H1 (cell line): ENCODE measurements at regions not wholly inside any gene's neighbourhood (a gene's known extent, or its start where the extent isn't known, plus 50 kb on each side); places are given as distances from the start of the nearest gene placed in this dataset.

Source experiments
- CTCF ChIA-PET: fragments of 300-600 bp; sonication (Branson Sonifier 250); formaldehyde crosslinking; loops from one replicate; lab custom pipeline; 2021; ENCODE audit not compliant: partially characterized antibody; lab: Charles Lee
- POLR2A ChIA-PET: fragments of 300-600 bp; sonication (Branson Sonifier 250); formaldehyde crosslinking; loops from one replicate; lab custom pipeline; 2021; ENCODE audit warnings: inconsistent platforms; ENCODE audit not compliant: partially characterized antibody; lab: Charles Lee
- DNase-seq, 2 experiments: peaks; one replicate each; pipeline versions ENCODE4 v3.0.0 to v3.0.0-alpha.2; 2010 to 2022; ENCODE audit warnings: low spot score in 2 of 2, low read depth in 1 of 2, mixed read lengths in 1 of 2
- FAIRE-seq: peaks from 2 replicates; lab custom pipeline; 2011; peaks lifted over from hg19 to GRCh38; lab: Jason Lieb, UNC
- H2AFZ ChIP-seq: 2 replicates; pipeline ENCODE4 v1.8.1; 2012; ENCODE audit warnings: low read length, inconsistent platforms
- H2AK5ac ChIP-seq: 2 replicates; pipeline ENCODE4 v1.6.1; 2013; ENCODE audit warnings: low read depth, low read length
- H2BK120ac ChIP-seq: replicated peaks from 2 replicates; pipeline ENCODE3; 2013; ENCODE audit warnings: low read depth, low read length, inconsistent platforms
- H2BK12ac ChIP-seq: 2 replicates; pipeline ENCODE4 v1.6.1; 2013; ENCODE audit warnings: low read depth, low read length
- H2BK15ac ChIP-seq: 2 replicates; pipeline ENCODE4 v1.6.1; 2013; ENCODE audit warnings: low read length
- H2BK20ac ChIP-seq: 2 replicates; pipeline ENCODE4 v1.6.1; 2013; ENCODE audit warnings: low read length
- H2BK5ac ChIP-seq: 2 replicates; pipeline ENCODE4 v1.6.1; 2013; ENCODE audit warnings: low read depth, low read length
- H3K14ac ChIP-seq: 2 replicates; pipeline ENCODE4 v1.6.1; 2013; ENCODE audit warnings: inconsistent platforms; ENCODE audit not compliant: insufficient read length
- H3K18ac ChIP-seq: 2 replicates; pipeline ENCODE4 v1.6.1; 2013; ENCODE audit warnings: low read length; ENCODE audit errors: extremely low read depth
- H3K23ac ChIP-seq: 2 replicates; pipeline ENCODE4 v1.6.1; 2013; ENCODE audit warnings: inconsistent platforms; ENCODE audit not compliant: insufficient read length
- H3K23me2 ChIP-seq: 2 replicates; pipeline ENCODE4 v1.6.1; 2013; ENCODE audit warnings: low read depth, low read length
- H3K27ac ChIP-seq: 2 replicates; pipeline ENCODE4 v1.6.1; 2011; ENCODE audit warnings: low read depth, low read length, inconsistent platforms
- H3K27me3 ChIP-seq, 4 experiments: replicated peaks in 1 of 4; 1 replicate in 1 of 4; 2 replicates in 3 of 4; pipeline versions ENCODE4 v1.6.1 to v1.8.1; 2011 to 2013; ENCODE audit warnings: low read length in 3 of 4, mild to moderate bottlenecking in 3 of 4, inconsistent platforms in 2 of 4, mixed read lengths in 2 of 4, moderate library complexity in 1 of 4; ENCODE audit not compliant: control insufficient read depth in 3 of 4, insufficient read depth in 3 of 4; ENCODE audit errors: extremely low read depth in 1 of 4
- H3K36me3 ChIP-seq, 4 experiments: 2 replicates each; pipeline versions ENCODE4 v1.6.1 to v1.8.1; 2011 to 2013; ENCODE audit warnings: mild to moderate bottlenecking in 4 of 4, low read length in 3 of 4, moderate library complexity in 2 of 4, control low read depth in 1 of 4, inconsistent platforms in 1 of 4; ENCODE audit not compliant: insufficient read depth in 4 of 4, control insufficient read depth in 2 of 4
- H3K4ac ChIP-seq: replicated peaks from 2 replicates; pipeline ENCODE3; 2013; ENCODE audit warnings: low read length, low read depth, mixed read lengths, inconsistent platforms; ENCODE audit not compliant: insufficient read length
- H3K4me1 ChIP-seq, 4 experiments: replicated peaks in 1 of 4; 1 replicate in 1 of 4; 2 replicates in 3 of 4; pipeline versions ENCODE4 v1.6.1 to v1.8.1; 2011 to 2013; ENCODE audit warnings: low read length in 3 of 4, inconsistent platforms in 2 of 4, mixed read lengths in 1 of 4; ENCODE audit not compliant: insufficient read depth in 4 of 4, control insufficient read depth in 3 of 4
- H3K4me2 ChIP-seq, 2 experiments: 2 replicates each; pipeline versions ENCODE4 v1.6.1 to v1.8.1; 2011 to 2013; ENCODE audit warnings: low read depth in 2 of 2, low read length in 2 of 2, control low read depth in 1 of 2, inconsistent platforms in 1 of 2, mild to moderate bottlenecking in 1 of 2; ENCODE audit not compliant: insufficient read depth in 1 of 2
- H3K4me3 ChIP-seq, 4 experiments: fragments of 200-600, 300-600 bp in 1 of 4; sonication (generic), shearing (Covaris generic), sonication (Bioruptor Twin) in 1 of 4; 2 replicates each; pipeline versions ENCODE4 v1.5.1 to v1.8.1; 2011 to 2016; ENCODE audit warnings: low read length in 4 of 4, low read depth in 3 of 4, control low read depth in 2 of 4, inconsistent platforms in 2 of 4, mild to moderate bottlenecking in 2 of 4, mixed read lengths in 1 of 4, moderate library complexity in 1 of 4; ENCODE audit not compliant: insufficient read depth in 2 of 4; ENCODE audit errors: extremely low read depth in 1 of 4
- H3K56ac ChIP-seq: replicated peaks from 2 replicates; pipeline ENCODE3; 2013; ENCODE audit warnings: low read depth, mild to moderate bottlenecking, mixed read lengths, low read length, inconsistent platforms; ENCODE audit not compliant: insufficient read length
- H3K79me1 ChIP-seq: 2 replicates; pipeline ENCODE4 v1.6.1; 2013; ENCODE audit warnings: low read depth, low read length, control low read depth
- H3K79me2 ChIP-seq, 2 experiments: 2 replicates each; pipeline versions ENCODE4 v1.6.1 to v1.8.1; 2012 to 2013; ENCODE audit warnings: low read length in 2 of 2, mild to moderate bottlenecking in 2 of 2, inconsistent platforms in 1 of 2; ENCODE audit not compliant: insufficient read depth in 2 of 2, control insufficient read depth in 1 of 2
- H3K9ac ChIP-seq, 4 experiments: replicated peaks in 1 of 4; 1 replicate in 1 of 4; 2 replicates in 3 of 4; pipeline versions ENCODE4 v1.6.1 to v1.8.1; 2011 to 2013; ENCODE audit warnings: low read depth in 3 of 4, low read length in 3 of 4, control low read depth in 2 of 4, mild to moderate bottlenecking in 2 of 4, moderate library complexity in 2 of 4, inconsistent platforms in 1 of 4; ENCODE audit errors: extremely low read depth in 1 of 4
- H3K9me3 ChIP-seq, 2 experiments: 2 replicates each; pipeline versions ENCODE4 v1.6.1 to v1.8.1; 2012 to 2013; ENCODE audit warnings: mild to moderate bottlenecking in 2 of 2, moderate library complexity in 2 of 2, control low read depth in 1 of 2, inconsistent platforms in 1 of 2, low read depth in 1 of 2, low read length in 1 of 2, mixed read lengths in 1 of 2; ENCODE audit not compliant: insufficient read depth in 2 of 2
- H4K20me1 ChIP-seq, 2 experiments: replicated peaks in 1 of 2; 2 replicates each; pipeline versions ENCODE3 to v1.8.1; 2011 to 2013; ENCODE audit warnings: inconsistent platforms in 2 of 2, low read length in 2 of 2, mild to moderate bottlenecking in 1 of 2; ENCODE audit not compliant: insufficient read depth in 2 of 2, control insufficient read depth in 1 of 2
- H4K5ac ChIP-seq: 2 replicates; pipeline ENCODE4 v1.6.1; 2013; ENCODE audit warnings: low read length, low read depth, mixed read lengths, inconsistent platforms; ENCODE audit not compliant: insufficient read length
- H4K8ac ChIP-seq: 2 replicates; pipeline ENCODE4 v1.8.0; 2013; ENCODE audit warnings: mild to moderate bottlenecking, moderate library complexity, low read length, inconsistent platforms; ENCODE audit not compliant: insufficient read depth; ENCODE audit errors: extremely low read depth
- H4K91ac ChIP-seq: replicated peaks from 2 replicates; pipeline ENCODE3; 2013; ENCODE audit warnings: low read length, mixed read lengths, inconsistent platforms; ENCODE audit not compliant: insufficient read length
- HDAC2 ChIP-seq, 2 experiments: fragments of 300-600 bp in 1 of 2; sonication (generic) in 1 of 2; IDR thresholded peaks; 2 replicates each; pipeline ENCODE4 v1.6.1; 2011 to 2012; ENCODE audit warnings: low read depth in 2 of 2, low read length in 2 of 2, mild to moderate bottlenecking in 2 of 2, moderate library complexity in 2 of 2, borderline replicate concordance in 1 of 2, inconsistent platforms in 1 of 2
- MAFK ChIP-seq: IDR thresholded peaks from 2 replicates; pipeline ENCODE4 v1.6.1; 2012; ENCODE audit warnings: low read depth, mild to moderate bottlenecking, improper control_type of control experiment, low read length
- RAD21 ChIP-seq, 2 experiments: IDR thresholded peaks in 1 of 2; conservative IDR thresholded peaks in 1 of 2; 2 replicates each; pipeline ENCODE4 v1.6.1; 2011; ENCODE audit warnings: low read depth in 2 of 2, low read length in 2 of 2, improper control_type of control experiment in 1 of 2, inconsistent platforms in 1 of 2, mild to moderate bottlenecking in 1 of 2, moderate library complexity in 1 of 2
- SRF ChIP-seq: IDR thresholded peaks from 2 replicates; pipeline ENCODE4 v1.6.1; 2011; ENCODE audit warnings: mild to moderate bottlenecking, low read depth, low read length, moderate library complexity
- WGBS, 2 experiments: shearing (Covaris generic) in 1 of 2; methylation state at CpG; one replicate each; pipeline versions ENCODE4 v1.1.6 to v1.1.7; 2013 to 2015; ENCODE audit warnings: low lambda C conversion rate in 2 of 2, mixed read lengths in 2 of 2, inconsistent platforms in 1 of 2, low coverage in 1 of 2, missing lambda C conversion rate in 1 of 2; ENCODE audit not compliant: insufficient replicate concordance in 2 of 2, insufficient coverage in 1 of 2, insufficient read length in 1 of 2; ENCODE audit errors: extremely low coverage in 1 of 2, missing lambda C conversion rate in 1 of 2; 5-methylcytosine and 5-hydroxymethylcytosine counted together
- TF ChIP-seq, protein P1 (sequence below), 3 experiments: IDR thresholded peaks; 1 replicate in 2 of 3; 2 replicates in 1 of 3; pipeline versions ENCODE4 v1.5.1 to v1.6.1; 2011; ENCODE audit warnings: low read length in 3 of 3, mild to moderate bottlenecking in 3 of 3, inconsistent platforms in 2 of 3, low read depth in 1 of 3, moderate library complexity in 1 of 3; ENCODE audit not compliant: insufficient read depth in 1 of 3; ENCODE audit errors: control extremely low read depth in 1 of 3
- TF ChIP-seq, protein P2 (sequence below): IDR thresholded peaks from 2 replicates; pipeline ENCODE4 v1.6.1; 2012; ENCODE audit warnings: inconsistent platforms

DNA sequence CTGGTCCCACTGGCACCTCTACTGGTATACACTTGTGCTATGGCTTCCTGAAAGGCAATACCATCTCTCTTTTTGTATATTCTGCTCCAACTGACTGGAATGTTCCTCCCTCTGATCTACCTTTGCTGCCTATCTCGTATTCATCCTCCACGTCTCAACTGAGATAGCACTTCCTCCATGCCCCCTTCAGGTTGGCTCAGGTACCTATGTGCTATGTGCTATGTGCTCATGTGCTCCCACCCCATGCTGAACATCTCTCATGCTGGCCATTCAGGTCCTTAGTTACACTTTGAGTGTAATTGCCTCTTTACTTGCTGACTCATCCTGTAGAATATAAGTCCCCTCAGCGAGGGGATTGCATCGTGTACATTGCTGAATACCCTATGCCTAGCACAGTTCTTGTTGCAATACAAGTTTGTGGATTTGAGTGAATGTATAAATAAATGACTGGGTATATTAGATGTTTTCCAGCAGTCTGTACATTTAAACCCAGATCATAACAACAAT is 156.9 kb downstream of the SOX2 start:
- H3K23me2 ChIP-seq: no peaks in the 10 kb centered on the region
- H3K36me3 ChIP-seq: no peaks in the 10 kb centered on the region
- H4K20me1 ChIP-seq: no peaks in the 10 kb centered on the region
- H3K79me2 ChIP-seq: no peaks in the 10 kb centered on the region
- H2BK120ac ChIP-seq: peak overlapping the region; percentile 47
- H3K4me1 ChIP-seq: no peaks in the 10 kb centered on the region
- H3K14ac ChIP-seq: no peak overlapping the region
- no peak overlapping the region; the same call in 1 of the 2 replicates for H2BK5ac ChIP-seq
- no peak overlapping the region for H4K8ac ChIP-seq
- CTCF ChIA-PET: interaction anchor here (0.9 to 1.0 kb wide), 3 partner anchors 28 to 356 kb away, joined by 3 to 4 read pairs (median 4); no protein-coding TSS in a partner anchor
- peak overlapping the region; percentile 35; the same call in 1 of the 2 replicates for H2BK20ac ChIP-seq
- H3K4ac ChIP-seq: no peak overlapping the region
- no peak overlapping the region for H3K56ac ChIP-seq
- no peak overlapping the region for H4K91ac ChIP-seq
- 83% methylated on average over 4 of the region's 4 CpGs; no CpG with 5 or more reads in 1 of the 2 experiments for WGBS, 2 experiments
- no peak overlapping the region for H3K4me3 ChIP-seq
- H3K23ac ChIP-seq: no peak overlapping the region
- no peak overlapping the region for H3K27ac ChIP-seq
- H2AFZ ChIP-seq: 0 out of 2 replicates have a peak overlapping the region, but pooled peaks have one; percentile 65
- peak overlapping the region; percentile 43; the same call in 1 of the 2 replicates for H2AK5ac ChIP-seq
- no peaks in the 10 kb centered on the region; a peak in 1 of 4 replicates for H3K9me3 ChIP-seq
- no peak for TF ChIP-seq SRF
- TF ChIP-seq MAFK: no peak
- no peak for TF ChIP-seq HDAC2 (IDR thresholded peaks at IDR 0.05; ENCODE audit: borderline replicate concordance in 1 of 2, low read depth in 2 of 2, low read length in 2 of 2)
- TF ChIP-seq, protein P1, sequence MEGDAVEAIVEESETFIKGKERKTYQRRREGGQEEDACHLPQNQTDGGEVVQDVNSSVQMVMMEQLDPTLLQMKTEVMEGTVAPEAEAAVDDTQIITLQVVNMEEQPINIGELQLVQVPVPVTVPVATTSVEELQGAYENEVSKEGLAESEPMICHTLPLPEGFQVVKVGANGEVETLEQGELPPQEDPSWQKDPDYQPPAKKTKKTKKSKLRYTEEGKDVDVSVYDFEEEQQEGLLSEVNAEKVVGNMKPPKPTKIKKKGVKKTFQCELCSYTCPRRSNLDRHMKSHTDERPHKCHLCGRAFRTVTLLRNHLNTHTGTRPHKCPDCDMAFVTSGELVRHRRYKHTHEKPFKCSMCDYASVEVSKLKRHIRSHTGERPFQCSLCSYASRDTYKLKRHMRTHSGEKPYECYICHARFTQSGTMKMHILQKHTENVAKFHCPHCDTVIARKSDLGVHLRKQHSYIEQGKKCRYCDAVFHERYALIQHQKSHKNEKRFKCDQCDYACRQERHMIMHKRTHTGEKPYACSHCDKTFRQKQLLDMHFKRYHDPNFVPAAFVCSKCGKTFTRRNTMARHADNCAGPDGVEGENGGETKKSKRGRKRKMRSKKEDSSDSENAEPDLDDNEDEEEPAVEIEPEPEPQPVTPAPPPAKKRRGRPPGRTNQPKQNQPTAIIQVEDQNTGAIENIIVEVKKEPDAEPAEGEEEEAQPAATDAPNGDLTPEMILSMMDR (IDR thresholded peaks at IDR 0.05; ENCODE audit: control extremely low read depth in 1 of 3, insufficient read depth in 1 of 3, low read depth in 1 of 3, low read length in 3 of 3): peak; percentile 11 to 47 (median 21); a peak in 3 of 4 replicates
- TF ChIP-seq, protein P2, sequence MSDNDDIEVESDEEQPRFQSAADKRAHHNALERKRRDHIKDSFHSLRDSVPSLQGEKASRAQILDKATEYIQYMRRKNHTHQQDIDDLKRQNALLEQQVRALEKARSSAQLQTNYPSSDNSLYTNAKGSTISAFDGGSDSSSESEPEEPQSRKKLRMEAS: 0 out of 2 replicates have a peak, but pooled peaks have one; percentile 37
- peak in 1 of 2 experiments; percentile 42; a peak in 1 of 4 replicates for TF ChIP-seq RAD21 (IDR thresholded peaks at IDR 0.05 in 1 of 2, conservative IDR thresholded peaks at IDR 0.05 in 1 of 2; ENCODE audit: low read depth in 2 of 2, low read length in 2 of 2)
- DNase-seq (no peak), FAIRE-seq (no peak)
- no peak overlapping the region for H4K5ac ChIP-seq
- no peaks in the 10 kb centered on the region for H3K79me1 ChIP-seq
- POLR2A ChIA-PET: interaction anchor here (0.7 kb wide), 1 partner anchor 19 kb away, joined by 3 read pairs; no protein-coding TSS in a partner anchor
- H3K4me2 ChIP-seq: no peak overlapping the region
- no peak overlapping the region for H3K9ac ChIP-seq
- no peak overlapping the region for H3K18ac ChIP-seq
- peak overlapping the region; percentile 92; the same call in 1 of the 2 replicates for H2BK12ac ChIP-seq
- no peaks in the 10 kb centered on the region for H3K27me3 ChIP-seq
- no peak overlapping the region for H2BK15ac ChIP-seq
